ENCODE measurements at regions not wholly inside any gene's neighbourhood (a gene's known extent, or its start where the extent isn't known, plus 50 kb on each side); places are given as distances from the start of the nearest gene placed in this dataset.

DNA sequence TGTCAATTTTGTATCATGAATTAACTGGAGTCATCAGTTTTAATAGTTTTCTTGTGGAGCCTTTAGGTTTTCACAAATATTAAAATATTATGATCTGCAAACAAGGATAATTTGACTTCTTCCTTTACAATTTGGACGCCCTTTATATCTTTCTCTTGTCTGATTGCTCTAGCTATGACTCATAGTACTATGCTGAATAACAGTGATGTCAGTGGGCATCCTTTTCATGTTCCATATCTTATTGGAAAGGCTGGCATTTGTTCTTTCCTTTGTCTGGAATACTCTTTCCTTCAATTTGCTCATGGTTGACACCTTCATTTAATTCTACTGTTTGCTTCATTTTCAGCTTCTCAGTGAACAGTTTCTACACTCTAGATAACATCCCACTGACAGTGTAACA lies 1129.3 kb downstream of the SLITRK5 start:
- Mint-ChIP-seq H3K4me3 (ENCODE audit: unreplicated experiment) (no peak overlapping the region), H3K9me3 (ENCODE audit: unreplicated experiment) (no peaks in the 10 kb centered on the region), H3K27ac (ENCODE audit: unreplicated experiment) (no peak overlapping the region), H3K4me1 (ENCODE audit: unreplicated experiment) (no peaks in the 10 kb centered on the region), H3K36me3 (ENCODE audit: low read depth, unreplicated experiment) (no peaks in the 10 kb centered on the region), H3K27me3 (ENCODE audit: unreplicated experiment) (no peaks in the 10 kb centered on the region)
- DNase-seq (ENCODE audit: low spot score) = no peak
- TF ChIP-seq CTCF (IDR thresholded peaks at IDR 0.05; ENCODE audit: unreplicated experiment) = no peak

- Mint-ChIP-seq H3K27ac (ENCODE audit: unreplicated experiment) (no peak overlapping the region), H3K27me3 (ENCODE audit: unreplicated experiment) (no peaks in the 10 kb centered on the region), H3K36me3 (ENCODE audit: low read depth, unreplicated experiment) (no peaks in the 10 kb centered on the region), H3K4me1 (ENCODE audit: unreplicated experiment) (no peaks in the 10 kb centered on the region), H3K4me3 (ENCODE audit: unreplicated experiment) (no peak overlapping the region), H3K9me3 (ENCODE audit: unreplicated experiment) (no peaks in the 10 kb centered on the region)
- TF ChIP-seq CTCF (IDR thresholded peaks at IDR 0.05; ENCODE audit: unreplicated experiment) = no peak
- DNase-seq (ENCODE audit: low spot score) = no peak
These were observed 1130.2 kb downstream of the SLITRK5 start for GRCh38 chr13:88801361-88801760.

DNA sequence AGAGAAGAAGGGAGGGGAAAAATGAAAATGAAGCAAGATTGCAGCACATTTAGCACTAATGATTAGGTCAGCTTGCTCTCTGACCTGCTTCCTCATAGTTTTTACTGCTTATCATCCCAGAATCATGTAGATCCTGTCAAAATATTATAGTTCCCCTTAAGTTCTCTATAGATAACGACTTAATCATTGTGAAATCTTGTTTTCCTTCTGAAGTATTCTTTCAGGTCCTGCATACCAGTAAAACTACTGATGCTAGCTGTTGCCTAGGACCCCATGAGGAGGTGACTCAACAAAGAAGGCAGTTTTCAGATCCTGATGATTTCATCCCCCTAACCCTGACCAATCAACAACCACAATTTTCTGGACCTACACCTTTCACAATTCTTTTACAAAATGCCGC lies 1131.7 kb downstream of the SLITRK5 start:
- TF ChIP-seq CTCF (IDR thresholded peaks at IDR 0.05; ENCODE audit: unreplicated experiment) = no peak
- no peak for DNase-seq (ENCODE audit: low spot score)
- no peak overlapping the region for H3K4me3 Mint-ChIP-seq (ENCODE audit: unreplicated experiment)

GRCh38 chr13:88806438-88806837 lies 1135.3 kb downstream of the SLITRK5 start:
- no peak overlapping the region for H3K4me3 Mint-ChIP-seq (ENCODE audit: unreplicated experiment)
- no peaks in the 10 kb centered on the region for H3K27me3 Mint-ChIP-seq (ENCODE audit: unreplicated experiment)
- no peaks in the 10 kb centered on the region for H3K9me3 Mint-ChIP-seq (ENCODE audit: unreplicated experiment)
- H3K4me1 Mint-ChIP-seq (ENCODE audit: unreplicated experiment) = no peaks in the 10 kb centered on the region
- no peak for DNase-seq (ENCODE audit: low spot score)
- H3K27ac Mint-ChIP-seq (ENCODE audit: unreplicated experiment) = no peak overlapping the region
- TF ChIP-seq CTCF (IDR thresholded peaks at IDR 0.05; ENCODE audit: unreplicated experiment) = no peak
- peaks cover under 1% of the 10 kb centered on the region for H3K36me3 Mint-ChIP-seq (ENCODE audit: low read depth, unreplicated experiment)

More for the DNA sequence above, 1131.7 kb downstream of the SLITRK5 start:
- Mint-ChIP-seq H3K27ac (ENCODE audit: unreplicated experiment) (no peak overlapping the region), H3K9me3 (ENCODE audit: unreplicated experiment) (no peaks in the 10 kb centered on the region), H3K27me3 (ENCODE audit: unreplicated experiment) (no peaks in the 10 kb centered on the region), H3K36me3 (ENCODE audit: low read depth, unreplicated experiment) (no peaks in the 10 kb centered on the region), H3K4me1 (ENCODE audit: unreplicated experiment) (no peaks in the 10 kb centered on the region)

DNA sequence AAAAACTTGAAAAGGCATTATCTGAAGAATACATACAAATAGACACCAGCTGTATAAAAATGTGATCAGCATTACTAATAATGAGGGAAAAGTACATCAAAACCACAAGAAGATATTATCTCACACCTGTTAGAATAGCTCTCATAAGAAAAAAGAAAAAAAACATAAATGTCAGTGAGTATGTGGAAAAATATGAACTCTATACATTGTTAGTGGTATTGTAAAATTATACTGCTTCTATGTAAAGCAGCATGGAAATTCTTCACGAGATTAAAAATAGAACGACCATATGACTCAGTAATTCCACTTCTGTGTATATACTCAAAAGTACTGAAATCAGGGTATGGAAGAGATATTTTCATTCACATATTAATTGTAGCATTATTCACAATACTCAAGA lies 1146.4 kb downstream of the SLITRK5 start:
- Mint-ChIP-seq H3K36me3 (ENCODE audit: low read depth, unreplicated experiment) (no peaks in the 10 kb centered on the region), H3K4me1 (ENCODE audit: unreplicated experiment) (no peaks in the 10 kb centered on the region), H3K27me3 (ENCODE audit: unreplicated experiment) (no peaks in the 10 kb centered on the region), H3K9me3 (ENCODE audit: unreplicated experiment) (peaks cover 4% of the 10 kb centered on the region), H3K4me3 (ENCODE audit: unreplicated experiment) (no peak overlapping the region), H3K27ac (ENCODE audit: unreplicated experiment) (no peak overlapping the region)
- no peak for TF ChIP-seq CTCF (IDR thresholded peaks at IDR 0.05; ENCODE audit: unreplicated experiment)
- no peak for DNase-seq (ENCODE audit: low spot score)
